Lung microvascular endothelial cell (primary cell): ENCODE measurements at regions not wholly inside any gene's neighbourhood (a gene's known extent, or its start where the extent isn't known, plus 50 kb on each side); places are given as distances from the start of the nearest gene placed in this dataset.
"Not testable (repeated sequence)": the region's sequence is repeated elsewhere in the genome, so short reads cannot be mapped to it uniquely, and the experiment has no call there.

ENCODE experiments used
- DNase-seq, 2 donors: peaks; one replicate each; pipeline versions ENCODE4 v3.0.0 to v3.0.0-alpha.2; 2010; ENCODE audit warnings: low read depth in 2 of 2

GRCh38 chr15:31669158-31669908 lies 342.7 kb downstream of the KLF13 start:
- DNase-seq, result not testable (repeated sequence)

- not testable (repeated sequence) for DNase-seq
Measured at GRCh38 chr15:31673263-31673662, 346.6 kb downstream of the KLF13 start.

GRCh38 chr15:31681529-31682259 lies 348.6 kb upstream of the CHRNA7 start:
- DNase-seq, result not testable (repeated sequence)

GRCh38 chr15:31687088-31687487 lies 343.2 kb upstream of the CHRNA7 start:
- DNase-seq, result not testable (repeated sequence)

- not testable (repeated sequence) for DNase-seq
Measured at GRCh38 chr15:31696509-31696908, 333.8 kb upstream of the CHRNA7 start.

- DNase-seq, result not testable (repeated sequence)
Measured at GRCh38 chr15:31705076-31705678, 325.1 kb upstream of the CHRNA7 start.

GRCh38 chr15:31707944-31708702 lies 322.2 kb upstream of the CHRNA7 start:
- DNase-seq, result not testable (repeated sequence)

- DNase-seq, result not testable (repeated sequence)
Measured at GRCh38 chr15:31708703-31709327, 321.5 kb upstream of the CHRNA7 start.

- not testable (repeated sequence) for DNase-seq
Measured at GRCh38 chr15:31709479-31709878, 320.8 kb upstream of the CHRNA7 start.

- not testable (repeated sequence) for DNase-seq
Measured at GRCh38 chr15:31710806-31711205, 319.5 kb upstream of the CHRNA7 start.

GRCh38 chr15:31715208-31715607 lies 315.1 kb upstream of the CHRNA7 start:
- not testable (repeated sequence) for DNase-seq

GRCh38 chr15:31718625-31719024 lies 311.7 kb upstream of the CHRNA7 start:
- not testable (repeated sequence) for DNase-seq

- DNase-seq, result not testable (repeated sequence)
Measured at GRCh38 chr15:31719396-31720022, 310.8 kb upstream of the CHRNA7 start.

GRCh38 chr15:31723019-31723418 lies 307.3 kb upstream of the CHRNA7 start:
- DNase-seq, result not testable (repeated sequence)

GRCh38 chr15:31724903-31725302 lies 305.4 kb upstream of the CHRNA7 start:
- not testable (repeated sequence) for DNase-seq

GRCh38 chr15:31725619-31726018 lies 304.7 kb upstream of the CHRNA7 start:
- DNase-seq, result not testable (repeated sequence)

GRCh38 chr15:31727612-31728011 lies 302.7 kb upstream of the CHRNA7 start:
- DNase-seq, result no peak

GRCh38 chr15:31732726-31733125 lies 297.6 kb upstream of the CHRNA7 start:
- no peak for DNase-seq

- DNase-seq, result no peak
Measured at GRCh38 chr15:31733424-31733823, 296.9 kb upstream of the CHRNA7 start.

GRCh38 chr15:31740203-31740602 lies 290.1 kb upstream of the CHRNA7 start:
- no peak for DNase-seq

- no peak for DNase-seq
Measured at GRCh38 chr15:31745841-31746240, 284.5 kb upstream of the CHRNA7 start.
